Effector memory CD8-positive, alpha-beta T cell (primary cell): ENCODE measurements at regions not wholly inside any gene's neighbourhood (a gene's known extent, or its start where the extent isn't known, plus 50 kb on each side); places are given as distances from the start of the nearest gene placed in this dataset.

ENCODE experiments used
- ATAC-seq: fragments of 150-1000 bp; cut with Tn5 transposase; replicated peaks from 2 replicates; pipeline ENCODE4 v1.10.0; 2021; ENCODE audit warnings: mild to moderate bottlenecking, moderate library complexity
- DNase-seq, 3 experiments: peaks; one replicate each; pipeline ENCODE4 v3.0.0; 2021
- H3K27ac Mint-ChIP-seq, 2 donors: one replicate each; pipeline ENCODE4 v1.8.0; 2022; ENCODE audit warnings: mild to moderate bottlenecking in 2 of 2, mixed read lengths in 2 of 2, moderate library complexity in 2 of 2
- H3K27me3 Mint-ChIP-seq, 2 donors: one replicate each; pipeline ENCODE4 v1.8.0; 2022; ENCODE audit warnings: mixed read lengths in 2 of 2
- H3K36me3 Mint-ChIP-seq: one replicate; pipeline ENCODE4 v1.8.0; 2022; ENCODE audit warnings: mild to moderate bottlenecking, moderate library complexity, mixed read lengths; ENCODE audit not compliant: insufficient read depth
- H3K4me1 Mint-ChIP-seq, 2 donors: one replicate each; pipeline ENCODE4 v1.8.0; 2022; ENCODE audit warnings: low read depth in 2 of 2, mixed read lengths in 2 of 2
- H3K4me3 Mint-ChIP-seq, 2 donors: one replicate each; pipeline ENCODE4 v1.8.0; 2022; ENCODE audit warnings: mild to moderate bottlenecking in 2 of 2, mixed read lengths in 2 of 2, moderate library complexity in 2 of 2
- H3K9me3 Mint-ChIP-seq, 2 donors: one replicate each; pipeline ENCODE4 v1.8.0; 2022; ENCODE audit warnings: mixed read lengths in 2 of 2

- Mint-ChIP-seq H3K4me1 (peaks cover 12 to 13% of the 10 kb centered on the region in 2 donors), H3K36me3 (no peaks in the 10 kb centered on the region), H3K9me3 (no peaks in the 10 kb centered on the region), H3K27me3 (peaks cover 25 to 31% of the 10 kb centered on the region in 2 donors), H3K27ac (peak overlapping the region in 1 of 2 donors; percentile 29), H3K4me3 (no peak overlapping the region)
- ATAC-seq, result no peak
- DNase-seq, result no peak
These were observed 101.8 kb upstream of the AGAP1 start for GRCh38 chr2:235391921-235392615.

GRCh38 chr2:235394278-235394828 lies 99.5 kb upstream of the AGAP1 start:
- ATAC-seq (no peak), DNase-seq (no peak)
- peaks cover 36 to 40% of the 10 kb centered on the region in 2 donors for H3K27me3 Mint-ChIP-seq
- no peaks in the 10 kb centered on the region for H3K36me3 Mint-ChIP-seq
- H3K4me1 Mint-ChIP-seq, result peaks cover 11 to 12% of the 10 kb centered on the region in 2 donors
- H3K4me3 Mint-ChIP-seq, result no peak overlapping the region
- H3K9me3 Mint-ChIP-seq, result no peaks in the 10 kb centered on the region
- no peak overlapping the region for H3K27ac Mint-ChIP-seq

- H3K27me3 Mint-ChIP-seq, result peaks cover 43 to 59% of the 10 kb centered on the region in 2 donors
These were observed 97.6 kb upstream of the AGAP1 start for GRCh38 chr2:235396071-235396846.

GRCh38 chr2:235398321-235398720 lies 95.5 kb upstream of the AGAP1 start:
- DNase-seq (no peak), ATAC-seq (no peak)
- H3K9me3 Mint-ChIP-seq, result no peaks in the 10 kb centered on the region

More at GRCh38 chr2:235396071-235396846, 97.6 kb upstream of the AGAP1 start:
- Mint-ChIP-seq H3K4me1 (no peaks in the 10 kb centered on the region), H3K27ac (no peak overlapping the region), H3K36me3 (no peaks in the 10 kb centered on the region), H3K4me3 (no peak overlapping the region), H3K9me3 (no peaks in the 10 kb centered on the region)
- no peak for DNase-seq
- no peak for ATAC-seq

GRCh38 chr2:235399895-235400294 lies 93.9 kb upstream of the AGAP1 start:
- ATAC-seq, result no peak

More at GRCh38 chr2:235398321-235398720, 95.5 kb upstream of the AGAP1 start:
- no peaks in the 10 kb centered on the region for H3K4me1 Mint-ChIP-seq
- H3K27me3 Mint-ChIP-seq, result peaks cover 57 to 74% of the 10 kb centered on the region in 2 donors
- no peak overlapping the region for H3K4me3 Mint-ChIP-seq
- H3K27ac Mint-ChIP-seq, result no peak overlapping the region
- H3K36me3 Mint-ChIP-seq, result no peaks in the 10 kb centered on the region

GRCh38 chr2:235402422-235402821 lies 91.4 kb upstream of the AGAP1 start:
- no peak overlapping the region for H3K4me3 Mint-ChIP-seq
- H3K36me3 Mint-ChIP-seq, result no peaks in the 10 kb centered on the region
- no peak for DNase-seq
- H3K27ac Mint-ChIP-seq, result no peak overlapping the region
- H3K4me1 Mint-ChIP-seq, result no peaks in the 10 kb centered on the region
- ATAC-seq, result no peak
- no peaks in the 10 kb centered on the region for H3K9me3 Mint-ChIP-seq
- H3K27me3 Mint-ChIP-seq, result peaks cover 51 to 53% of the 10 kb centered on the region in 2 donors

More at GRCh38 chr2:235399895-235400294, 93.9 kb upstream of the AGAP1 start:
- Mint-ChIP-seq H3K4me3 (no peak overlapping the region), H3K9me3 (no peaks in the 10 kb centered on the region), H3K27ac (no peak overlapping the region), H3K27me3 (peaks cover 61 to 64% of the 10 kb centered on the region in 2 donors), H3K4me1 (no peaks in the 10 kb centered on the region), H3K36me3 (no peaks in the 10 kb centered on the region)
- no peak for DNase-seq

- DNase-seq, result no peak
- peaks cover 44 to 45% of the 10 kb centered on the region in 2 donors for H3K27me3 Mint-ChIP-seq
- H3K4me1 Mint-ChIP-seq, result no peaks in the 10 kb centered on the region
- H3K36me3 Mint-ChIP-seq, result no peaks in the 10 kb centered on the region
- H3K27ac Mint-ChIP-seq, result no peak overlapping the region
- no peaks in the 10 kb centered on the region for H3K9me3 Mint-ChIP-seq
- ATAC-seq, result no peak
- H3K4me3 Mint-ChIP-seq, result no peak overlapping the region
These were observed 88.1 kb upstream of the AGAP1 start for GRCh38 chr2:235405612-235406361.

GRCh38 chr2:235406430-235406829 lies 87.4 kb upstream of the AGAP1 start:
- Mint-ChIP-seq H3K27me3 (peaks cover 43 to 47% of the 10 kb centered on the region in 2 donors), H3K4me1 (no peaks in the 10 kb centered on the region), H3K27ac (no peak overlapping the region), H3K9me3 (no peaks in the 10 kb centered on the region), H3K36me3 (no peaks in the 10 kb centered on the region), H3K4me3 (no peak overlapping the region)
- no peak for ATAC-seq
- no peak for DNase-seq

- no peak overlapping the region for H3K27ac Mint-ChIP-seq
- peaks cover 45 to 48% of the 10 kb centered on the region in 2 donors for H3K27me3 Mint-ChIP-seq
- no peak overlapping the region for H3K4me3 Mint-ChIP-seq
- no peaks in the 10 kb centered on the region for H3K36me3 Mint-ChIP-seq
- DNase-seq (no peak), ATAC-seq (no peak)
- H3K9me3 Mint-ChIP-seq, result no peaks in the 10 kb centered on the region
- H3K4me1 Mint-ChIP-seq, result no peaks in the 10 kb centered on the region
These were observed 81.8 kb upstream of the AGAP1 start for GRCh38 chr2:235411905-235412485.

GRCh38 chr2:235413064-235413463 lies 80.8 kb upstream of the AGAP1 start:
- ATAC-seq (no peak), DNase-seq (no peak)
- H3K27me3 Mint-ChIP-seq, result peaks cover 55% of the 10 kb centered on the region in 2 donors
- no peaks in the 10 kb centered on the region for H3K4me1 Mint-ChIP-seq
- H3K4me3 Mint-ChIP-seq, result no peak overlapping the region
- no peaks in the 10 kb centered on the region for H3K36me3 Mint-ChIP-seq
- no peaks in the 10 kb centered on the region for H3K9me3 Mint-ChIP-seq
- no peak overlapping the region for H3K27ac Mint-ChIP-seq

GRCh38 chr2:235414422-235414821 lies 79.4 kb upstream of the AGAP1 start:
- no peak overlapping the region for H3K27ac Mint-ChIP-seq
- no peak overlapping the region for H3K4me3 Mint-ChIP-seq
- H3K27me3 Mint-ChIP-seq, result peaks cover 61 to 65% of the 10 kb centered on the region in 2 donors
- H3K4me1 Mint-ChIP-seq, result no peaks in the 10 kb centered on the region
- ATAC-seq (no peak), DNase-seq (no peak)
- H3K36me3 Mint-ChIP-seq, result no peaks in the 10 kb centered on the region
- no peaks in the 10 kb centered on the region for H3K9me3 Mint-ChIP-seq

- Mint-ChIP-seq H3K9me3 (no peaks in the 10 kb centered on the region), H3K4me3 (no peak overlapping the region), H3K27me3 (peaks cover 61 to 75% of the 10 kb centered on the region in 2 donors), H3K36me3 (no peaks in the 10 kb centered on the region), H3K27ac (no peak overlapping the region), H3K4me1 (no peaks in the 10 kb centered on the region)
- ATAC-seq, result no peak
- DNase-seq, result no peak
These were observed 76.9 kb upstream of the AGAP1 start for GRCh38 chr2:235416858-235417499.
